A549 (cell line): ENCODE measurements at regions not wholly inside any gene's neighbourhood (a gene's known extent, or its start where the extent isn't known, plus 50 kb on each side); places are given as distances from the start of the nearest gene placed in this dataset.

Source experiments
- HEYL ChIP-seq: fragments of 250-450 bp; sonication (Bioruptor Pico); IDR thresholded peaks from 2 replicates; pipeline ENCODE4 v1.8.0; 2021; ENCODE audit warnings: mild to moderate bottlenecking, moderate library complexity
- KDM5A ChIP-seq: fragments of 200-600 bp; sonication (generic); IDR thresholded peaks from 2 replicates; pipeline ENCODE4 v1.6.1; 2016; ENCODE audit warnings: antibody characterized with exemption, mild to moderate bottlenecking
- SMC3 ChIP-seq: fragments of >200 bp; sonication (Bioruptor Twin); formaldehyde crosslinking; IDR thresholded peaks from 3 replicates; pipeline ENCODE4 v1.6.1; 2018; ENCODE audit warnings: inconsistent platforms
- SREBF2 ChIP-seq: fragments of 450-650 bp; IDR thresholded peaks from 2 replicates; pipeline ENCODE4 v1.6.1; 2014; ENCODE audit warnings: mild to moderate bottlenecking, moderate library complexity
- TF ChIP-seq, protein P1 (sequence below): fragments of 200-600 bp; sonication (generic); IDR thresholded peaks from 2 replicates; pipeline ENCODE4 v1.6.1; 2016; ENCODE audit warnings: antibody characterized with exemption, mild to moderate bottlenecking, moderate library complexity
- TF ChIP-seq, protein P2 (sequence below): fragments of >200 bp; sonication (Bioruptor Twin); formaldehyde crosslinking; IDR thresholded peaks from 3 replicates; pipeline ENCODE4 v1.5.1; 2016
- TF ChIP-seq, protein P3 (sequence below): IDR thresholded peaks from 2 replicates; pipeline ENCODE4 v1.6.1; 2012

GRCh38 chr11:113553915-113554314, 78.7 kb upstream of the DRD2 start:
- TF ChIP-seq, protein P1, sequence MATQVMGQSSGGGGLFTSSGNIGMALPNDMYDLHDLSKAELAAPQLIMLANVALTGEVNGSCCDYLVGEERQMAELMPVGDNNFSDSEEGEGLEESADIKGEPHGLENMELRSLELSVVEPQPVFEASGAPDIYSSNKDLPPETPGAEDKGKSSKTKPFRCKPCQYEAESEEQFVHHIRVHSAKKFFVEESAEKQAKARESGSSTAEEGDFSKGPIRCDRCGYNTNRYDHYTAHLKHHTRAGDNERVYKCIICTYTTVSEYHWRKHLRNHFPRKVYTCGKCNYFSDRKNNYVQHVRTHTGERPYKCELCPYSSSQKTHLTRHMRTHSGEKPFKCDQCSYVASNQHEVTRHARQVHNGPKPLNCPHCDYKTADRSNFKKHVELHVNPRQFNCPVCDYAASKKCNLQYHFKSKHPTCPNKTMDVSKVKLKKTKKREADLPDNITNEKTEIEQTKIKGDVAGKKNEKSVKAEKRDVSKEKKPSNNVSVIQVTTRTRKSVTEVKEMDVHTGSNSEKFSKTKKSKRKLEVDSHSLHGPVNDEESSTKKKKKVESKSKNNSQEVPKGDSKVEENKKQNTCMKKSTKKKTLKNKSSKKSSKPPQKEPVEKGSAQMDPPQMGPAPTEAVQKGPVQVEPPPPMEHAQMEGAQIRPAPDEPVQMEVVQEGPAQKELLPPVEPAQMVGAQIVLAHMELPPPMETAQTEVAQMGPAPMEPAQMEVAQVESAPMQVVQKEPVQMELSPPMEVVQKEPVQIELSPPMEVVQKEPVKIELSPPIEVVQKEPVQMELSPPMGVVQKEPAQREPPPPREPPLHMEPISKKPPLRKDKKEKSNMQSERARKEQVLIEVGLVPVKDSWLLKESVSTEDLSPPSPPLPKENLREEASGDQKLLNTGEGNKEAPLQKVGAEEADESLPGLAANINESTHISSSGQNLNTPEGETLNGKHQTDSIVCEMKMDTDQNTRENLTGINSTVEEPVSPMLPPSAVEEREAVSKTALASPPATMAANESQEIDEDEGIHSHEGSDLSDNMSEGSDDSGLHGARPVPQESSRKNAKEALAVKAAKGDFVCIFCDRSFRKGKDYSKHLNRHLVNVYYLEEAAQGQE = no peak
- TF ChIP-seq, protein P2, sequence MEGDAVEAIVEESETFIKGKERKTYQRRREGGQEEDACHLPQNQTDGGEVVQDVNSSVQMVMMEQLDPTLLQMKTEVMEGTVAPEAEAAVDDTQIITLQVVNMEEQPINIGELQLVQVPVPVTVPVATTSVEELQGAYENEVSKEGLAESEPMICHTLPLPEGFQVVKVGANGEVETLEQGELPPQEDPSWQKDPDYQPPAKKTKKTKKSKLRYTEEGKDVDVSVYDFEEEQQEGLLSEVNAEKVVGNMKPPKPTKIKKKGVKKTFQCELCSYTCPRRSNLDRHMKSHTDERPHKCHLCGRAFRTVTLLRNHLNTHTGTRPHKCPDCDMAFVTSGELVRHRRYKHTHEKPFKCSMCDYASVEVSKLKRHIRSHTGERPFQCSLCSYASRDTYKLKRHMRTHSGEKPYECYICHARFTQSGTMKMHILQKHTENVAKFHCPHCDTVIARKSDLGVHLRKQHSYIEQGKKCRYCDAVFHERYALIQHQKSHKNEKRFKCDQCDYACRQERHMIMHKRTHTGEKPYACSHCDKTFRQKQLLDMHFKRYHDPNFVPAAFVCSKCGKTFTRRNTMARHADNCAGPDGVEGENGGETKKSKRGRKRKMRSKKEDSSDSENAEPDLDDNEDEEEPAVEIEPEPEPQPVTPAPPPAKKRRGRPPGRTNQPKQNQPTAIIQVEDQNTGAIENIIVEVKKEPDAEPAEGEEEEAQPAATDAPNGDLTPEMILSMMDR = no peak
- TF ChIP-seq SREBF2 (no peak), HEYL (no peak), KDM5A (no peak), SMC3 (no peak)
- TF ChIP-seq, protein P3, sequence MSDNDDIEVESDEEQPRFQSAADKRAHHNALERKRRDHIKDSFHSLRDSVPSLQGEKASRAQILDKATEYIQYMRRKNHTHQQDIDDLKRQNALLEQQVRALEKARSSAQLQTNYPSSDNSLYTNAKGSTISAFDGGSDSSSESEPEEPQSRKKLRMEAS = no peak
